Endodermal cell (in vitro differentiated cells): ENCODE measurements at regions not wholly inside any gene's neighbourhood (a gene's known extent, or its start where the extent isn't known, plus 50 kb on each side); places are given as distances from the start of the nearest gene placed in this dataset.

Experiments used
- DNase-seq: peaks from one replicate; pipeline ENCODE4 v3.0.0-alpha.2; 2017
- H3K27ac ChIP-seq: 2 replicates; pipeline ENCODE4 v1.5.1; 2013; ENCODE audit warnings: mild to moderate bottlenecking, low read depth, low read length, moderate library complexity
- H3K27me3 ChIP-seq: 2 replicates; pipeline ENCODE4 v1.6.1; 2013; ENCODE audit warnings: mild to moderate bottlenecking, low read length, moderate library complexity; ENCODE audit not compliant: insufficient read depth, control insufficient read depth, poor library complexity, severe bottlenecking
- H3K36me3 ChIP-seq: 2 replicates; pipeline ENCODE4 v1.7.0; 2013; ENCODE audit warnings: mild to moderate bottlenecking, low read length, moderate library complexity; ENCODE audit not compliant: control insufficient read depth, insufficient read depth
- H3K4me1 ChIP-seq: one replicate; pipeline ENCODE4 v1.7.0; 2013; ENCODE audit warnings: low read length; ENCODE audit not compliant: control insufficient read depth, insufficient read depth
- H3K4me3 ChIP-seq: 2 replicates; pipeline ENCODE4 v1.5.1; 2013; ENCODE audit warnings: mild to moderate bottlenecking, low read length, moderate library complexity
- H3K9ac ChIP-seq: 2 replicates; pipeline ENCODE4 v1.6.1; 2013; ENCODE audit warnings: mild to moderate bottlenecking, low read length, moderate library complexity; ENCODE audit not compliant: poor library complexity, severe bottlenecking; ENCODE audit errors: extremely low read depth
- H3K9me3 ChIP-seq: 2 replicates; pipeline ENCODE4 v1.6.1; 2013; ENCODE audit warnings: mild to moderate bottlenecking, low read length, moderate library complexity; ENCODE audit not compliant: control insufficient read depth
- H3K27ac Mint-ChIP-seq: 2 replicates; pipeline ENCODE4 v1.8.0; 2020; ENCODE audit warnings: mixed read lengths
- H3K27me3 Mint-ChIP-seq: 2 replicates; pipeline ENCODE4 v1.8.0; 2021; ENCODE audit warnings: mild to moderate bottlenecking, mixed read lengths; ENCODE audit not compliant: insufficient read depth
- H3K36me3 Mint-ChIP-seq: 2 replicates; pipeline ENCODE4 v1.8.0; 2020; ENCODE audit warnings: low read depth, mixed read lengths
- H3K4me1 Mint-ChIP-seq: 2 replicates; pipeline ENCODE4 v1.8.0; 2020; ENCODE audit warnings: mixed read lengths
- H3K4me3 Mint-ChIP-seq: 2 replicates; pipeline ENCODE4 v1.8.0; 2020; ENCODE audit warnings: mild to moderate bottlenecking, moderate library complexity, mixed read lengths
- H3K9me3 Mint-ChIP-seq: 2 replicates; pipeline ENCODE4 v1.8.0; 2020; ENCODE audit warnings: mild to moderate bottlenecking, mixed read lengths
- WGBS, 2 experiments: methylation state at CpG; one replicate each; pipeline versions ENCODE4 v1.1.5 to v1.1.7; 2013; ENCODE audit warnings: missing lambda C conversion rate in 2 of 2, mixed read lengths in 1 of 2; ENCODE audit not compliant: insufficient coverage in 1 of 2, insufficient read length in 1 of 2; 5-methylcytosine and 5-hydroxymethylcytosine counted together
- TF ChIP-seq, protein P1 (sequence below): fragments of 200-600 bp; sonication (generic); conservative IDR thresholded peaks from 2 replicates; pipeline ENCODE4 v1.5.0; 2021; ENCODE audit warnings: antibody characterized with exemption, mild to moderate bottlenecking

DNA sequence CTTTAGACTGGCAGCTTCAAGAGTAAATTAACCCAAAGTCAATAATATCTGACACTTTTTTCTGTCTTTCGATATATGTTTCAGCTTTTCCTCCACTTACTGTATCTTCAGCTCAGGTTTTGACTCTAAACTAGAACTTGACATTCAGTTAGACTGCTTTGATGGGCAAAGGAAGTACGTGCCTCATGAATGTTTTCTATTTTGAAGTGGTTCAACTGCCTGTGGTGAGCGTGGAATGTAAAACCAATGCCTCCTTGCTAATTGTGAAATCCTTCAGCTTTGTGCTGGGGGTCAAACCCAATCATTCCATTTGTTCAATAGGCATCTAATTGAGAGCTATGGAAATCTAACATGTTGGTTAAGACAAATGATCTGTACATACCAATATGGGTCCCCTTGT lies 857.0 kb upstream of the HTR2C start:
- H3K4me1 Mint-ChIP-seq = no peaks in the 10 kb centered on the region
- no peak overlapping the region for H3K27ac Mint-ChIP-seq
- Histone ChIP-seq H3K9me3 (no peaks in the 10 kb centered on the region), H3K27me3 (no peaks in the 10 kb centered on the region), H3K9ac (no peak overlapping the region), H3K4me3 (no peak overlapping the region), H3K4me1 (no peaks in the 10 kb centered on the region), H3K27ac (no peak overlapping the region), H3K36me3 (no peaks in the 10 kb centered on the region)
- 81% methylated on average over 3 of the region's 3 CpGs; no CpG with 5 or more reads in 1 of the 2 experiments for WGBS, 2 experiments
- no peak overlapping the region for H3K4me3 Mint-ChIP-seq
- peaks cover 14% of the 10 kb centered on the region for H3K9me3 Mint-ChIP-seq
- no peaks in the 10 kb centered on the region for H3K27me3 Mint-ChIP-seq
- peaks cover 2% of the 10 kb centered on the region for H3K36me3 Mint-ChIP-seq
- TF ChIP-seq, protein P1, sequence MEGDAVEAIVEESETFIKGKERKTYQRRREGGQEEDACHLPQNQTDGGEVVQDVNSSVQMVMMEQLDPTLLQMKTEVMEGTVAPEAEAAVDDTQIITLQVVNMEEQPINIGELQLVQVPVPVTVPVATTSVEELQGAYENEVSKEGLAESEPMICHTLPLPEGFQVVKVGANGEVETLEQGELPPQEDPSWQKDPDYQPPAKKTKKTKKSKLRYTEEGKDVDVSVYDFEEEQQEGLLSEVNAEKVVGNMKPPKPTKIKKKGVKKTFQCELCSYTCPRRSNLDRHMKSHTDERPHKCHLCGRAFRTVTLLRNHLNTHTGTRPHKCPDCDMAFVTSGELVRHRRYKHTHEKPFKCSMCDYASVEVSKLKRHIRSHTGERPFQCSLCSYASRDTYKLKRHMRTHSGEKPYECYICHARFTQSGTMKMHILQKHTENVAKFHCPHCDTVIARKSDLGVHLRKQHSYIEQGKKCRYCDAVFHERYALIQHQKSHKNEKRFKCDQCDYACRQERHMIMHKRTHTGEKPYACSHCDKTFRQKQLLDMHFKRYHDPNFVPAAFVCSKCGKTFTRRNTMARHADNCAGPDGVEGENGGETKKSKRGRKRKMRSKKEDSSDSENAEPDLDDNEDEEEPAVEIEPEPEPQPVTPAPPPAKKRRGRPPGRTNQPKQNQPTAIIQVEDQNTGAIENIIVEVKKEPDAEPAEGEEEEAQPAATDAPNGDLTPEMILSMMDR = no peak
- DNase-seq = no peak

DNA sequence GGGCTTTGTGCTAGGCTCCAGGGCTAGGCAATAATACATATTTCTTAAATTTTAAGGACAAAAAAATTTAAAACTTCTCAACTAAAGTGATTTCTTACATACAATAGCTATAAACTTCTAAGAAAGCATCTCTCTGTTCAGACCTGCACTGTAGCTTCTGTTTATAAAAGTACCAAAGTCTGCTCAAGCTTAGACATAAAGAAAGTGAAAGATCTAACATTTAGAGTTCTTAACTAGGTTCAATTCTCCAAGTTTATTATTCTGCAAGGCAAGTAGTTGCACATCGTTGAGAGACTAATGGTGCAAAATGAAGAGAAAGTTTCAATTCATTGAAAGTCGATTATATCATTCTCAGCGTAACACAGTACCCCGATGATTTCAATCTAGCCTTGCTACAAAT lies 857.4 kb upstream of the HTR2C start:
- H3K4me3 Mint-ChIP-seq = no peak overlapping the region
- H3K27ac Mint-ChIP-seq = no peak overlapping the region
- Histone ChIP-seq H3K9ac (no peak overlapping the region), H3K36me3 (no peaks in the 10 kb centered on the region), H3K9me3 (no peaks in the 10 kb centered on the region), H3K4me1 (no peaks in the 10 kb centered on the region), H3K27me3 (no peaks in the 10 kb centered on the region), H3K27ac (no peak overlapping the region), H3K4me3 (no peak overlapping the region)
- TF ChIP-seq, protein P1 = no peak
- no peak for DNase-seq
- no peaks in the 10 kb centered on the region for H3K4me1 Mint-ChIP-seq
- peaks cover 2% of the 10 kb centered on the region for H3K36me3 Mint-ChIP-seq
- H3K27me3 Mint-ChIP-seq = no peaks in the 10 kb centered on the region
- WGBS, 2 experiments = 95 to 100% methylated on average over 4 of the region's 4 CpGs
- peaks cover 13% of the 10 kb centered on the region for H3K9me3 Mint-ChIP-seq

DNA sequence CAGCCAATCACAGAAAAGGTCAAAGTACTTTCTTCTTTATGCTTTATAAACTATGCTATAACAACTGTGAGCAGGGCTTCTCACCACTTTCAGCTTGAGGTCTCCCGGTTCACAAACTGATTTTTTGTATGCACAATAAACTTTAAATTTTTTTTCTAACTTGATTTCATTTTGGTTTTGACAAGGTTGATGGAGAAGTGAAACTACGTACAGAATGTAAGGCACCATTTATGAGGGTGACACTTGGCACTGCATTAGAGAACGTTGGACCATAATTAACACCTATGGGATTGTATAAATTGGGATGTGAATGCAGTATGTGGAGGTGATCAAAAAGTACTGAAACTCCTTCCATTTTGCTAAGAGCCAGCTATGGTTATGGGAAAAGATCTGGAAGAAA lies 857.9 kb upstream of the HTR2C start:
- WGBS, 2 experiments = 80% methylated on average over 2 of the region's 3 CpGs; no CpG with 5 or more reads in 1 of the 2 experiments
- H3K4me3 Mint-ChIP-seq = no peak overlapping the region
- Histone ChIP-seq H3K27ac (no peak overlapping the region), H3K9ac (no peak overlapping the region), H3K9me3 (no peaks in the 10 kb centered on the region), H3K4me3 (no peak overlapping the region), H3K4me1 (no peaks in the 10 kb centered on the region), H3K27me3 (no peaks in the 10 kb centered on the region), H3K36me3 (no peaks in the 10 kb centered on the region)
- TF ChIP-seq, protein P1 = no peak
- no peaks in the 10 kb centered on the region for H3K27me3 Mint-ChIP-seq
- no peak for DNase-seq
- H3K27ac Mint-ChIP-seq = no peak overlapping the region
- no peaks in the 10 kb centered on the region for H3K4me1 Mint-ChIP-seq
- peaks cover 3% of the 10 kb centered on the region for H3K36me3 Mint-ChIP-seq
- peaks cover 12% of the 10 kb centered on the region for H3K9me3 Mint-ChIP-seq
